Ishikawa (cell line): ENCODE measurements at regions not wholly inside any gene's neighbourhood (a gene's known extent, or its start where the extent isn't known, plus 50 kb on each side); places are given as distances from the start of the nearest gene placed in this dataset.

ENCODE experiments used
- CEBPB ChIP-seq: IDR thresholded peaks from 2 replicates; pipeline ENCODE4 v1.6.1; 2012
- CREB1 ChIP-seq: IDR thresholded peaks from 2 replicates; pipeline ENCODE4 v1.6.1; 2012; ENCODE audit warnings: low read depth
- EGR1 ChIP-seq: IDR thresholded peaks from 2 replicates; pipeline ENCODE4 v1.6.1; 2012
- EP300 ChIP-seq: IDR thresholded peaks from 2 replicates; pipeline ENCODE4 v1.6.1; 2012; ENCODE audit warnings: borderline replicate concordance
- FOXM1 ChIP-seq: IDR thresholded peaks from 2 replicates; pipeline ENCODE4 v1.6.1; 2012; ENCODE audit warnings: low read depth, borderline replicate concordance
- MAX ChIP-seq: IDR thresholded peaks from 2 replicates; pipeline ENCODE4 v1.6.1; 2012
- NFIC ChIP-seq: IDR thresholded peaks from 2 replicates; pipeline ENCODE4 v1.6.1; 2012
- RAD21 ChIP-seq: IDR thresholded peaks from 2 replicates; pipeline ENCODE4 v1.6.1; 2012; ENCODE audit warnings: low read depth
- REST ChIP-seq: IDR thresholded peaks from 2 replicates; pipeline ENCODE4 v1.6.1; 2012; ENCODE audit warnings: low read depth, mild to moderate bottlenecking
- TAF1 ChIP-seq: IDR thresholded peaks from 2 replicates; pipeline ENCODE4 v1.6.1; 2012; ENCODE audit warnings: low read depth, mild to moderate bottlenecking
- TCF12 ChIP-seq: IDR thresholded peaks from 2 replicates; pipeline ENCODE4 v1.6.1; 2012; ENCODE audit warnings: low read depth
- TEAD4 ChIP-seq: IDR thresholded peaks from 2 replicates; pipeline ENCODE4 v1.6.1; 2012
- USF1 ChIP-seq: IDR thresholded peaks from 2 replicates; pipeline ENCODE4 v1.6.1; 2012
- YY1 ChIP-seq: IDR thresholded peaks from 2 replicates; pipeline ENCODE4 v1.6.1; 2012; ENCODE audit warnings: low read depth
- ZBTB7A ChIP-seq: IDR thresholded peaks from 2 replicates; pipeline ENCODE4 v1.6.1; 2012; ENCODE audit warnings: low read depth

GRCh38 chr12:13368431-13368830, 171.9 kb downstream of the EMP1 start:
- TF ChIP-seq TEAD4: no peak
- no peak for TF ChIP-seq ZBTB7A
- TF ChIP-seq TCF12: no peak
- TF ChIP-seq FOXM1: no peak
- no peak for TF ChIP-seq MAX
- TF ChIP-seq TAF1: no peak
- no peak for TF ChIP-seq NFIC
- TF ChIP-seq EP300: no peak
- no peak for TF ChIP-seq REST
- no peak for TF ChIP-seq RAD21
- no peak for TF ChIP-seq CEBPB
- no peak for TF ChIP-seq YY1
- no peak for TF ChIP-seq CREB1
- no peak for TF ChIP-seq USF1
- TF ChIP-seq EGR1: no peak

GRCh38 chr12:13367973-13368372, 171.4 kb downstream of the EMP1 start:
- TF ChIP-seq ZBTB7A: no peak
- TF ChIP-seq FOXM1: no peak
- no peak for TF ChIP-seq USF1
- TF ChIP-seq EGR1: no peak
- no peak for TF ChIP-seq CEBPB
- no peak for TF ChIP-seq RAD21
- no peak for TF ChIP-seq EP300
- TF ChIP-seq TCF12: no peak
- TF ChIP-seq TEAD4: no peak
- no peak for TF ChIP-seq MAX
- TF ChIP-seq TAF1: no peak

GRCh38 chr12:13365748-13366366, 169.3 kb downstream of the EMP1 start:
- TF ChIP-seq TEAD4: no peak
- TF ChIP-seq NFIC: no peak
- no peak for TF ChIP-seq FOXM1
- no peak for TF ChIP-seq EGR1
- no peak for TF ChIP-seq RAD21

GRCh38 chr12:13362260-13362841, 165.8 kb downstream of the EMP1 start:
- TF ChIP-seq RAD21: peak; percentile 94
- no peak for TF ChIP-seq EP300
- TF ChIP-seq TEAD4: no peak
- peak; percentile 76 for TF ChIP-seq YY1
- TF ChIP-seq CREB1: no peak

- no peak for TF ChIP-seq YY1
Observed at GRCh38 chr12:13359636-13360035, 163.1 kb downstream of the EMP1 start.

GRCh38 chr12:13358391-13358905, 161.9 kb downstream of the EMP1 start:
- TF ChIP-seq NFIC (no peak), TAF1 (no peak), CREB1 (no peak), EP300 (no peak), REST (no peak), MAX (no peak), TEAD4 (no peak), EGR1 (no peak), YY1 (no peak), USF1 (no peak), RAD21 (no peak), TCF12 (no peak), CEBPB (no peak), FOXM1 (no peak)
